ENCODE measurements at regions not wholly inside any gene's neighbourhood (a gene's known extent, or its start where the extent isn't known, plus 50 kb on each side); places are given as distances from the start of the nearest gene placed in this dataset.
"Not testable (repeated sequence)": the region's sequence is repeated elsewhere in the genome, so short reads cannot be mapped to it uniquely, and the experiment has no call there.

DNA sequence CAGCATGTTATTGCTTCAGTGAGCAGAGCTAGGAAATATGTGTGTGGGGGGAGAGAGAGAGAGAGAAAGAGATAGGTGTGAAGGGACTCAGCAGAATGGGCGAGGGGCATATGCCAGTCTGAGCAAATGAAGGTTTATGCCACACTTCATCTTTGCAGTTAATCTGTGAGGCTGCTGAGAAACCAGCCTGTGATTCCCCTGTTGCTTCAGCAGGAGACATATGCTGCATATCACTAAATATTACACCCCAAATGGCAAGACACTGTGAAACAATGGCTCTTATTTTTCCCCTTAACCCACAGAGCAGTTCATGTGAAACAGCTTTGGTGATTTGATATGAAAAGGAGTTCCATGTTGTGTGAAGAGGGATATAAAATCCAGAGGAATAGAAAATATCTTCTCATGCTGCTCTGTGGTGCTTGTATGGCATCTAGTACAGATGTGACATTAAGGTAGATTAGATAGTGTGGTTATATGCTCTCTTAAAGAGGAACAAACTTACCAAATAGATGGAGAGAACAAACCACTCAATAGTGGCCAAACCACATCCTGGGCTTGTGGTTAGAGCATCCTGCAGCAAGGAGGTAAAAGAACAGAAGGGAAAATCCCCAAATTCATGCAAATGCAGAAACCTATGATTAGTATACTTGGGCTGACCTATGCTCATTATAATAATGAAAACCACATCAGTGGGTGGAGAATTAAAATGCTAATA is 864.2 kb downstream of the FAM181B start:
- no peak for DNase-seq

DNA sequence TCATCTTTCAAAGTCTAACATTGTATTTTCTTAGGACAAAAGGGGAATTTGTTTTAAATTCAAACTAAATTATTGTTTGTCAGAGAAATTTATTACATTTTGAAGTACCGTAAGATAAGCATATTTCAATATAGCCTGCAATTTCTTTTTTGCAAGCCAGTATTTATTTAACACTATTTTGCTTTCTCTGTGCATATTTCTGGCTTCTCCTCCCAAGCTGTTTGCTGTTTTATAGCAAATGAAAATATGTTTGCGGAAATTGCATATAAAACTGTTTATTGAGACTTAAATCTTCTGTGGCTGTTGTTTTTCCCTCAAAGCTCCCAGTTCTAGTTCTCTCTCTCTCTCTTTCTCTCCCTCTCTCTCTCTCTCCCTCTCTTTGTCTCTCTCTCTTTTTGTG is 866.8 kb downstream of the FAM181B start:
- no peak for DNase-seq

DNA sequence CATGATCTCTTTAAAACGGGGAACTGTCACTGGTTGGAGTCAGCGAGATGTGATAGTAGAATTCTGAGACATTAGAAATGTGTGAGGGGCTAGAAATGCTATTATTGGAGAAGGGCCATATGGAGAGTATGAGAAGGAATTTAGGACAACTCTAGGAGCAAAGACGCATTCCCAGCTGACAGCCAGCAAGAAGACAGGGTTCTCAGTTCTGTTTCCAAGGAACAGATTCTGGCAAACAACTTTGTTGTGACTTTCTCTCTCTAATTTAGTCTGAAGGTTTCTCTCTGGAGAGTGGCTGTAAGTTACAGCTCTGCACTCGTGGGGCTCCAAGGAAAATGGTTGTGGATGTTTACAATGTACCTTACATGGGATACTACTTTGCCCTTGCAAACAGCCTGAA is 876.3 kb downstream of the FAM181B start:
- no peak for DNase-seq

DNA sequence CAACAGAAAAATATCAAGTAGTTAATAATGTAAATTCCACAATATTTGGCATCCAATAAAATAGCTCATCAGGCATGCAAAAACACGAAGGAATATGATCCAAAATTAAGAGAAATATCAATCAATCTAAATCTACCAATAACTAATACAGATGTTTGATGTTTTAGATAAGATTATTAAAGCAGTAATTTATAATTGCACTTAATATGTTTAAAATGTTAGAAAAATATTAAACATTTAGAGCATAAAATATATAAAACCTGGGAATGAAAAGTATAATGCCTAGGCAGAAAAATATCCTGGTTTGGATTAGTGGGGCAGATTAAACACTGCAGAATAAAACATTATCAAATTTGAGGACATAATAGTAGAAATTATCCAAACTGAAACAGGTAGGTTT is 879.9 kb downstream of the FAM181B start:
- DNase-seq = no peak

DNA sequence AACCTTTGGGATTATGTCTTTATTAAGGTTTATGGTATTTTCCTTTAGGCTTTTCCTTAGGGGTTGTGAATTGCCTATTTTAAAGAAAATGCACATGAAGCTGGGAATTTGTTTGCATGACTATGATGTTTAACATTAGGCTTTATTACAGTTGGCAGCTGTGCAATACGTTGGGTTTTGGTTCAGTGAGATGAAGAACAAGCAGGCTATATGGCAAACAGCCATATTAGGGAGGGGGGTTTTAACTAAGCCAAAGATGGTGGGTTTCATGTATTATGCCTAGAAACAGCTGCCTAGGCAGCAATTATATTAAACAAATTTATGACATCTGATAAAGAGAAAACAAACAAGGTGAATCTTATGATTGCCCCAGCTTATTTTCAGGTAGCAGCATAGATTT is 880.8 kb downstream of the FAM181B start:
- DNase-seq = no peak

DNA sequence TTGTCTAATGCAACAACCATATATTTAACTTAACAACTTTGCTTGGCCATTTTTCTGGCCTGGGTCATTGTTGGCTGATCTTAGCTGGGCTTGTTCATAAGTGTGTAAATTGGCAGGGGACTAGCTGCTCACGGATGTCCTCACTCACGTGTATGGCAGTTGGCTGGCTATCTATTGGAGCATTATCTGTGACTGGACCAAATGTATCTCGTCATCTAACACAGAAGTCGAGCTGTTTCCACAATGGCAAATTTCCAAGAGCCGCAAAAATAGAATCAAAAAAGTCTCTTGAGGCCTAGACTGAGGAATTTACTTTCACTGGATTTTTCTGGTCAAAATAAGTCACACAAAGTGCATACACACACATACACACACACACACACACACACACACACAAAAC is 893.3 kb downstream of the FAM181B start:
- DNase-seq = no peak

DNA sequence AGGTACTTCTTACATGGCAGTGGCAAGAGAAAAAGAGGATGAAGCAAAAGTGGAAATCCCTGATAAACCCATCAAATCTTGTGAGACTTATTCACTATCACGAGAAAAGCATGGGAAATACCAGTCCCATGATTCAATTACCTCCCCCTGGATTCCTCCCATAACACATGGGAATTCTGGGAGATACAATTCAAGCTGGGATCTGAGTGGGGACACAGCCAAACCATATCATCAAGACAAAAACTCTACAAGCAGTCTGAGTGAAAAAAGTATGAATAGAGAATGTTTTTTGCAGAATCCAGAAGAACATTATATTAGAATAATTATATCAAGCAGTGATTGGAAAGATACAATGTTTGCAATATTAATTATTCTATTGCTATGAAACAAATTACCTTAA is 893.7 kb downstream of the FAM181B start:
- DNase-seq = no peak

DNA sequence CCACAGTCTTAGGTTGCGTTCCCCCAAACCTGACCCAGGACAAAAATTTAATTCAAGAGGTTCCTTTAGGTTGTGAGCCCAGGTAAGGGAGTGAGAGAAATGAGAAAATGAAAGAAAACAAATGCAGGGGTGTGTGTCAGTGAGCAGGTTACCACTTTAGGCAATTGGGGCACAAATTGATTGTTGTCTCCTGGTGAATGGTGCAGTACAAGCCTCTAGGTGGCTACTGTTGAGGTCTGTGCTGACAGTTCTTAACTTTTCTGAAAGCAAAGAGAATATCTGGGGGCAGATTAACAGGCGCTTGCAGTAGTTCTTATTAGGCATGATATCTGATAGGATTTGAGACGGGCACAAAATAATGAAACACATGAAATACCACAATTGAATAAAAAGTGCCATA is 894.6 kb downstream of the FAM181B start:
- DNase-seq = no peak

DNA sequence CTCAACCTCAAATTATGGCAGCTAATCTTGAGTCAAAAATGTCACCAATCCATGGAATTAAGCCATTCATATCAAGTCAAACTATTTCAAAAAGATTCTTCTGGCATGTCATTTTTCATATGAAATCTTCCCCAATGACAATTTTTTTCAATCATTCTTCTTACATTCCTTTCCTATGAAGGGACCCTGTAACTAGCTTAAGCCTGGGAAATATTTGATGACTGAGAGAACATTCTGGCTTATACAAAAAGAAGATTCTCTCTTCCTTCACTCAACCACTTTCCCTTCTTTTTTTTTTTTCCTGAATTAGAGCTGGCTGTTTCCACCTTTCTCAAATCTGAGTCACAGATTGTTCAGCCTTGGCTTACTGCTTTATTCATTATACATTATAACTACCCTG is 903.7 kb downstream of the FAM181B start:
- no peak for DNase-seq

DNA sequence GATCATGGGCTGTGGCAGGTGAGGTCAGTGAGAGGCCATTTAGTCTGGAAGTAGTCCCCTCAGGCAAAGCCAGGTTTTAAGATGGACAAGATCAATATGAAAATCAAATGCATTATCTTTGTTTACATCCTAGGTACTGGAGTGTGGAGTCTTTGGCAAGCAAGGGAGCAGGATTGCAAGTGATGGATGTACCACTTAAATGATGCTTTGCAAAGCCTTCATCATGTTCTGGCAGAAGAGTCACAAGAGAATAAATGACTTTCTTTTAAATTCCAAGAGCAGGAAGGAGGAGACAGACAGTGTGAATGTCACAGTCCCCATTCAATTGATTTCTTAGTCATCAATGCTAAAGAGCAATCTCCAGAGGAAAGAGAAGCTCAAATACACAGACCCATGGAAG is 908.3 kb downstream of the FAM181B start:
- DNase-seq = no peak

DNA sequence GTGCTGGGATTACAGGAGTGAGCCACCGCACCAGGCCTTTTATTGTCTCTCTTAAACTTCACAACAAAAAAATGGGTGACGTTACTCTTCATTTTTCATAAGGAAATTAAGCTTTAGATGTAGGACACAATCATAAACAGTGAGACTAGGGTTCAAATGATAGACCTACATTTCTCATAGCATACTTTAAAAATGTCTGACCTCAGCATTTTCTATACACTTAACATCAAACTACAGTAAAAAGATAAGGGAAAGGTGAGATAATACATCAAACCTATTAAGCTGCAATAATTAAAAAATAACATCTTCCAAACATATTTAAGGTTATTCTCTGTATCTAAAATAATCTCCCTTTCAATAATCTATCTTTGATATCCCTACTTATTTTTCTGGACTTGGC is 914.2 kb downstream of the FAM181B start:
- no peak for DNase-seq

DNA sequence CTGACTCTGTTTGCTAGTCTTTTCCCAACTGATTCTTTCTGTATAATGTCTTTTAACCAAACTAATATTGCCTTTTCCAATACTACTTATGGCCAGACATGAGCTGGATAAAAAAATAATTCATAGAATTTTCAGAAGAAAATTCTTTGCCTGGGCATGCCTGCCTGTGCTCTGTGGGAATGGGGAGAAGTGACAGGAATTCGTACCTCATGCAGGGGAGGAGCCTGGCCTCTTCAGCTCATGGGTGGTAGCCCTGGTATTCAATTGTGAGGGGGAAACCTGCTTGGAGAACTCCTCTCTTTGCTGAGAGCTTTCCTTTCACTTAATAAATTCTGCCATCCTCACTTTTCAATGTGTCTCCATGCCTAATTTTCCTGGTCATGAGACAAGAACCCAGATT is 928.8 kb downstream of the FAM181B start:
- no peak for DNase-seq

DNA sequence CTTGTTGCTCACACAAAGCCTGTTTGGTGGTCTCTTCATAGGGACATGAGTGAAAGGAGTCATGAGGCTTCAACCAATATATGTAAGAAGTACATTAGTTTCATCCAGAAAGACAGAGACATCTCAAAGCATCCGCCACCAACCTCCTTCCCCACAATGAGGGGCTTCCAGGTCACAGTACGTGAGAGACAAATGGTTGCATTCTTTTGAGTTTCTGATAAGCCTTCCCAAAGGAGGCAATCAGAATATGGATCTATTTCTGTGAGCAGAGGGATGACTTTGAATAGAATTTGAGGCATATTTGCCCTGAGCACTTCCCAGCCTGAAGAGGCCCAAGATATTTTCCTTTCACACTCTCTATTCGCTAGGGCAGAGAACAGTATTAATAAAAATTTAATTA is 931.1 kb downstream of the FAM181B start:
- DNase-seq = no peak

DNA sequence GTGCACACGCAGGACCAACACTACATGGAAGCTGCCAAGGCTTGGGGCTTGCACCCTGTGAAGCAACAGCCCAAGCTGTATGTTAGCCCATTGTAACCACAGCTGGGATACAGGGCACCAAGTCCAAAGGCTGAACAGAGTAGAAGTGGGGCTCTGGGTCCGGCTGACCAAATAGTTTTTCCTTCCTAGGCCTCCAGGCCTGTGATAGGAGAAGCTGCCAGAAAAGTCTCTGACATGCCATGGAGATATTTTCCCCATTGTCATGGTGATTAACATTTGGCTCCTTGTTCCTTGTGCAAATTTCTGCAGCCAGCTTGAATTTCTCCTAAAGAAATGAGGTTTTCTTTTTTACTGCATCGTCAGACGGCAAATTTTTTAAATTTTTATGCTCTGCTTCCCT is 941.2 kb downstream of the FAM181B start:
- no peak for DNase-seq

DNA sequence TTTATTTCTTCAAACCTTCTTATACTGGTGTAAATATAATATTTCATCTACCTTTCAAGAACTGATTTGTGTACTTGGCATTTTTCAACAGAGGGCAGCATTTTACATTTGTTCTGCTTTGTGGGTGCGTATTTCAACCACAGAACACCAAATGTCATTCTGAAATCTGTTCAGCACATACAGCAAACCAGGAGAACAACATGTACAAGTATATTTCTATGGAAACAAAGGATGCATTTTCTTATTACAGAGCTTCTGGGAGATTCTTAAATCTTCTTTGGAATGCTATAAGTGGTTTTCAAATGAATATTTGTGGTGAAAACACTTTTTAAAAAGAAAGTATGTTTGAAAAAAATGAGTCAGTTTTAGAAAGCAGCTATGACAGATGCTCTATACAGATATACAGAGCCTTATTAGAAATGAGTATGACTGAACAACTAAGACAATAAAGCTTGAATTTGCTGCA is 946.0 kb downstream of the FAM181B start:
- DNase-seq = no peak

DNA sequence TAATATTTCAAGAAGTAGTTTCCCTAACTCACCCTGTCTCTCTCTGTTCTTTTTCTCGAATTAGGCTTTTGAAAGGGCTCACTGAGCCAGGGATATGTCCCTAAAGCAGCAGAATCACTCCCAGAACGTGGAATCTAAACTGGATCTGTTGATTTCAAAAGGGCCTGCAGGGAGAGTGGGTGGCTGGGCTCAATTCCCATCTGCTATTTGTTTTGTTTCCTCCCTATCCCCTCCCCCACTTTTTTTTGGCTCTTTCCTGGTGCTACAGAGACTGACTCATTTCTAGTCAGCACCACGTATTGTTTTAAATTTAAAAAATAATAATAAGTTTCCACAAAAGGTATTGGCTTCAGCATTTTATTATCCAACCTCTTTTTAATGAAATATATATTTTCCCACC is 961.5 kb downstream of the FAM181B start:
- DNase-seq = no peak

DNA sequence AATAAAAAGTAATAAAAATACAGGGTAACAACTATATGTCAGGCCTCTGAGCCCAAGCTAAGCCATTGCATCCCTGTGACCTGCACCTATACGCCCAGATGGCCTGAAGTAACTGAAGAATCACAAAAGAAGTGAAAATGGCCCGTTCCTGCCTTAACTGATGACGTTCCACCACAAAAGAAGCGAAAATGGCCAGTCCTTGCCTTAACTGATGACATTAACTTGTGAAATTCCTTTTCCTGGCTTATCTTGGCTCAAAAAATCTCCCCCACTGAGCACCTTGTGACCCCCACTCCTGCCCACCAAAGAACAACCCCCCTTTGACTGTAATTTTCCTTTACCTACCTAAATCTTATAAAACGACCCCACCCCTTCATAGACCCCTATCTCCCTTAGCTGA is 963.8 kb downstream of the FAM181B start:
- DNase-seq = not testable (repeated sequence)

DNA sequence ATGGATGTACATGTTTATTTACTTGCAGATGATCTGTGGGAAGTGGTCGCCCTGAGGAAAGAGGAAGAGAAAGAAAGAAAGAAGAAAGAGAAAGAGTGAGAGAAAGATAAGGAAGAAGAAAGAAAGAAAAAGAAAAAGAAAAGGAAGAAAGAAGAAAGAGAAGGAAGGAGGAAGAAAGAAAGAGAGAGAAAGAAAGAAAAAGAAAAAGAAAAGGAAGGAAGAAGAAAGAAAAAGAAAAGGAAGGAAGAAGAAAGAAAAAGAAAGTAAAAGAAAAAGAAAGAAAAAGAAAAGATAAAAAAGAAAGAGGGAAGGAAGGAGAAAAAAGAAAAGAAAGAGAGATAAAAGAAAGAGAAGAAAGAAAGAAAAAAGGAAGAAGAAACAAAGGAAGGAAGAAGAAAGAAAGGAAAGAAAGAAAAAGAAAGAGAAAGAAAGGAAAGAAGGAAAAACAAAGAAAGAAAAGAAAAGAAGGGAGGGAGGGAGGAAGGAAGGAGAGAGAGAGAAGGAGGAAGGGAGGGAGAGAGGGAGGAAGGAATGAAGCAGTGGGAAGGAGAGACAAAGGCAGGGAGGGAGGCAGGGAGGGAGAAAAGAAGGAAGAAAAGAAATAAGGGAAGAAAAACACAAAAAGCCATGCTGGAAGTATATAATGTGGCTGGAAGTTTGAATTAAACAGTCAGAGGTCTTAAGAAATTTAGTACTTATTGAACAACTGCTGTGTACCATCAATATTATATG is 976.6 kb downstream of the FAM181B start:
- DNase-seq = no peak

DNA sequence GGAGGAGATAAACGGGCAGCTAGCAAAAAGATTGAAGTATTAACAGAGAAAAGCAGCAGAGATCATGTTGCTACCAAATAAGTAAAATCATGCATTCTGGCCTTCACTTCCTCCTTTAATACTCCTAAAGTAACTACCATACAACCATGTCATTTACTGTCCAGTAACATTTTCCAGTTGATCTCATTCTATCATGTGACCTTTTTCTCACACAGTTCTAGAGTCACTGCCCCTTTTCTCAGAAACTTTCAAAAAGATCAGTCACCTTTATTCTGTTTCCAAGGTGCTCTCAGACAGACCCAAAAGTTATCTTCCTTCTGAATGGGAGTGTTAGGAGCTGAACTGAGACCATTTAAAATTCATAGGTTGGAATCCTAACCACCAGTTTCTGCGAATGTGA is 984.4 kb downstream of the FAM181B start:
- no peak for DNase-seq

DNA sequence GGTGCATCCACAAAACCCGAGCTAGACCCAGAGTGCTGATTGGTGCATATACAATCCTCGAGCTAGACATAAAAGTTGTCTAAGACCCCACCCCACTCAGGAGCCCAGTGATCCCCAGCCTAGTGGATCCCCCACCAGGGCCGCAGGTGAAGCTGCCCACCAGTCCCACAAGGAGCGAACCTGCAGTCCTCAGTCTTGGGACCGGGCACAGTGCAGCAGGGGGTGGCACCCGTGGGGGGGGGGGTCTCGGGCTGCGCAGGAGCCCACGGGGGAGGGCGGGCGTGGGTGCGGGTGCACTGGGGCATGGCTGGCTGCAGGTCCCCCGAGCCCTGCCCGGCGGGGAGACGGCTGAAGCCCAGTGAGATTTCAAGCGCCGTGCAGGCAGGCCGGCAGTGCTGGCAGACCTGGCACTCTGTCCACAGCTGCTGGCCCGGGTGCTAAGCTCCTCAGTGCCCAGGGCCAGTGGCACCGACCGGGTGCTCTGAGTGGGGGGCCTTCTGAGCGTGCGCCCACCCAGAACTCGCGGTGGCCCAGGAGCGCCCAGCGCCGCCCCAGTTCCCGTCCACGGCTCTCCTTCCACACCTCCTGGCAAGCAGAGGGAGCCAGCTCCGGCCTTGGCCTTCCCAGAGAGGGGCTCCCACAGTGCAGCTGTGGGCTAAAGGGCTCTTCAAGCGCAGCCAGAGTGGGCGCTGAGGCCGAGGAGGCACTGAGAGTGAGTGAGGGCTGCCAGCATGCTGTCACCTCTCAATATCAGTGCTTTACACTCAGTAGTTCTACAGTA is 989.1 kb downstream of the FAM181B start:
- no peak for DNase-seq

DNA sequence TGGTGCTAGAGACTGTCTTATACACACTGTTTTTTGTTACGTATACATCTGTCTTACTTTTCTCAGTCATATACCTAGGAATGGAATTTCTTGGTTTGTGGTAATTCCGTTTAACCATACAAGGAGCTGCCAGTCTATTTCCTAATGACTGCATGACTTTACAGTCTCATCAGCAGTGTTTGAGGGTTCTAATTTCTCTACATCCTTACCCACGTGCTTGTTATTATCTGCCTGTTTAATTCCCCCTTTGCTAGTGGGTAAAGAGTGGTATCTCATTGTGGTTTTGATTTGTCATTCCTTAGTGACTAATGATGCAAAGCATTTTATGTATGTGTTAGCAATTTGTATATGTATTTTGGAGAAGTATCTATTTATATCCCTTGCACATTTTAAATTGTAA is 1008.0 kb downstream of the FAM181B start:
- DNase-seq = no peak

DNA sequence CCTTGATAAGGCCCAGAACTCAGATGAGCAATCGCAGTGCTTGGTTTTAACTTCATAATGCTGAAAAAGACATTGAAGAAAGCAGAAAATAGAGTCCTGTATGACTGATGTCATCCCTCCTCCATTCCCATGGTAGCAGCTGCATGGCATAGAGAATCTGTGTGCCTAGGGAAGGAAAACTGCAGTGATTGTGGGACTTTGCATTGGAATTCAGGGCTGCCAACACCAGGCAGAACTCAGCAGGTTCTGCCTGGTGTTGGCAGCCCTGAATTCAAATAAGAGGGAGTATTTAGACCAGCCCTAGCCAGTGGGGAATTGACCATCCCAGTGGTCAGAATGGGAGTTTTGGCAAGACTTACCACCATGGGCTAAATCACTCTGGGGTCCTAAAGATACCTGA is 1016.0 kb downstream of the FAM181B start:
- no peak for DNase-seq

DNA sequence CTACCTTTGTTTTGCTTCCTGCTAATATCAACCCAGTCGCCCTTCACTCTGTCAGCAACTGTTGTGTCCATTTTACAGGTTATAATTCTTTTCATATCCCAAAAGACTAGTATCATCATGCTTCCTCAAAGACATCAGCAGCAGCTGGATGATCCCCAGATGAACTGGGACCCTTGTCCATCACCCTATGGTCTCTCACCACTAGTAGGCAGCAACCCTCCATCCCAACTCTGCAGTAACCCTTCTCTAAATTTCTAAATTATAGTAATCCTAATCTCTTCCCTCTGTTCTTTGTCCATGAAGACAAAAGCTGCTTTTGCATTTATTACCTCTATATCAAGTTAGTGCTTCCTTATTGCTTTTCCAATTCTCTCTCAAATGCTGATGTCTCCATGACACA is 1025.8 kb downstream of the FAM181B start:
- DNase-seq = no peak

DNA sequence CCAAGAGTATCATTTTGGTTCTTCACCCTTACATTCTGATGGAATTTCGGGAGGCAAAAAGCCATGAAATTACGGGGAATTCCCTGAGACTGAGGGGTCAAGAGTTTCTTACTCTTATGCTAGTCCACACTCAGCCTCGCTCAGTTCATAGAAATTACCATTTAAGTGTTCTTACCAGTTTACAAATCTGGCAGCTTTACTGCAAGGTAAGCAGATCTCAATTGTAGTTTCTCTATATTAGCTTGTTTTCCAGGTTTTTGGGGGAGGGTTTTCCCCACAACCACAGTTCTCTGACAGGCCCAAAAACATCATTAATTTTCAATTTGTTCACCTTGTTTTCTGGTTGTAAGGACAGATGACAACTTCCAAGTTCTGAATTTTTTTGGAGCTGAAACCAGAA is 1028.4 kb downstream of the FAM181B start:
- no peak for DNase-seq
